CD14-positive monocyte (primary cell): ENCODE measurements at regions not wholly inside any gene's neighbourhood (a gene's known extent, or its start where the extent isn't known, plus 50 kb on each side); places are given as distances from the start of the nearest gene placed in this dataset.
"Not testable (repeated sequence)": the region's sequence is repeated elsewhere in the genome, so short reads cannot be mapped to it uniquely, and the experiment has no call there.

ENCODE experiments used
- DNase-seq, 3 donors: peaks; one replicate each; pipeline ENCODE4 v3.0.0-alpha.2; 2011 to 2022
- H2AFZ ChIP-seq: 2 replicates; pipeline ENCODE4 v1.6.0; 2012; ENCODE audit warnings: mild to moderate bottlenecking, low read depth, low read length, inconsistent platforms; ENCODE audit not compliant: insufficient read depth, poor library complexity, severe bottlenecking
- H3K27ac ChIP-seq, 2 donors: 1 replicate in 1 of 2; 2 replicates in 1 of 2; pipeline ENCODE4 v1.5.1; 2012 to 2013; ENCODE audit warnings: low read length in 2 of 2, control low read depth in 1 of 2, inconsistent platforms in 1 of 2, low read depth in 1 of 2, mild to moderate bottlenecking in 1 of 2
- H3K27me3 ChIP-seq, 2 donors: one replicate each; pipeline versions ENCODE4 v1.6.0 to v1.6.1; 2011 to 2013; ENCODE audit warnings: low read length in 2 of 2; ENCODE audit not compliant: control insufficient read depth in 2 of 2, insufficient read depth in 2 of 2
- H3K36me3 ChIP-seq, 2 donors: replicated peaks in 1 of 2; 1 replicate in 1 of 2; 2 replicates in 1 of 2; pipeline versions ENCODE4 v1.5.1 to v1.6.1; 2012 to 2013; ENCODE audit warnings: low read length in 2 of 2, control low read depth in 1 of 2, inconsistent platforms in 1 of 2, mild to moderate bottlenecking in 1 of 2; ENCODE audit not compliant: insufficient read depth in 2 of 2, control insufficient read depth in 1 of 2
- H3K4me1 ChIP-seq, 2 donors: 1 replicate in 1 of 2; 2 replicates in 1 of 2; pipeline versions ENCODE4 v1.5.1 to v1.6.1; 2012 to 2013; ENCODE audit warnings: low read length in 2 of 2, control low read depth in 1 of 2, inconsistent platforms in 1 of 2, mild to moderate bottlenecking in 1 of 2, moderate library complexity in 1 of 2; ENCODE audit not compliant: insufficient read depth in 2 of 2, control insufficient read depth in 1 of 2
- H3K4me2 ChIP-seq: replicated peaks from 2 replicates; pipeline ENCODE3; 2012; ENCODE audit warnings: low read length, moderate library complexity, mild to moderate bottlenecking; ENCODE audit not compliant: poor library complexity, severe bottlenecking; ENCODE audit errors: extremely low read depth
- H3K4me3 ChIP-seq, 3 experiments: fragments of 200-600 bp in 1 of 3; sonication (generic) in 1 of 3; replicated peaks in 1 of 3; 1 replicate in 2 of 3; 2 replicates in 1 of 3; pipeline ENCODE4 v1.5.1; 2011 to 2013; ENCODE audit warnings: low read length in 3 of 3, mild to moderate bottlenecking in 3 of 3, control low read depth in 2 of 3, low read depth in 2 of 3, inconsistent platforms in 1 of 3, moderate library complexity in 1 of 3
- H3K79me2 ChIP-seq: 2 replicates; pipeline ENCODE4 v1.6.0; 2012; ENCODE audit warnings: mild to moderate bottlenecking, control low read depth, inconsistent platforms, low read length, moderate library complexity; ENCODE audit not compliant: insufficient read depth
- H3K9ac ChIP-seq: 2 replicates; pipeline ENCODE4 v1.6.0; 2017; ENCODE audit warnings: low read length, mild to moderate bottlenecking; ENCODE audit not compliant: insufficient read depth, poor library complexity, severe bottlenecking
- H3K9me3 ChIP-seq, 2 donors: replicated peaks in 1 of 2; 1 replicate in 1 of 2; 2 replicates in 1 of 2; pipeline versions ENCODE4 v1.5.1 to v1.6.1; 2012 to 2013; ENCODE audit warnings: low read length in 2 of 2, control low read depth in 1 of 2; ENCODE audit not compliant: control insufficient read depth in 1 of 2, insufficient read depth in 1 of 2
- H4K20me1 ChIP-seq: 2 replicates; pipeline ENCODE4 v1.6.0; 2012; ENCODE audit warnings: mild to moderate bottlenecking, low read length, control low read depth, moderate library complexity; ENCODE audit not compliant: insufficient read depth
- H3K27ac Mint-ChIP-seq, 7 donors: one replicate each; pipeline ENCODE4 v1.8.0; 2020; ENCODE audit warnings: mild to moderate bottlenecking in 7 of 7, mixed read lengths in 7 of 7, moderate library complexity in 6 of 7, inconsistent platforms in 2 of 7
- H3K27me3 Mint-ChIP-seq, 3 donors: one replicate each; pipeline ENCODE4 v1.8.0; 2021 to 2022; ENCODE audit warnings: low read depth in 3 of 3, mild to moderate bottlenecking in 3 of 3, mixed read lengths in 3 of 3, moderate library complexity in 3 of 3, inconsistent platforms in 1 of 3
- H3K36me3 Mint-ChIP-seq, 2 donors: one replicate each; pipeline ENCODE4 v1.8.0; 2020; ENCODE audit warnings: mixed read lengths in 2 of 2, inconsistent platforms in 1 of 2, mild to moderate bottlenecking in 1 of 2
- H3K4me1 Mint-ChIP-seq: one replicate; pipeline ENCODE4 v1.8.0; 2020; ENCODE audit warnings: mild to moderate bottlenecking, mixed read lengths
- H3K4me3 Mint-ChIP-seq, 2 donors: one replicate each; pipeline ENCODE4 v1.8.0; 2020; ENCODE audit warnings: mild to moderate bottlenecking in 2 of 2, mixed read lengths in 2 of 2, moderate library complexity in 1 of 2
- H3K9me3 Mint-ChIP-seq, 7 donors: one replicate each; pipeline ENCODE4 v1.8.0; 2020 to 2022; ENCODE audit warnings: mixed read lengths in 7 of 7, mild to moderate bottlenecking in 6 of 7, moderate library complexity in 6 of 7, inconsistent platforms in 2 of 7
- WGBS: methylation state at CpG from one replicate; pipeline ENCODE4 v1.1.5; 2013; ENCODE audit warnings: missing lambda C conversion rate; ENCODE audit not compliant: insufficient coverage; 5-methylcytosine and 5-hydroxymethylcytosine counted together
- intact Hi-C, 2 donors: fragments of 100-400 bp; cut with micrococcal nuclease; formaldehyde crosslinking; loops; one replicate each; pipeline versions ENCODE4 v1.15.0 to v1.15.1; 2023
- TF ChIP-seq, protein P1 (sequence below): fragments of 200-600 bp; IDR thresholded peaks from one replicate; pipeline ENCODE4 v1.8.0; 2022; ENCODE audit warnings: antibody characterized with exemption, mild to moderate bottlenecking

DNA sequence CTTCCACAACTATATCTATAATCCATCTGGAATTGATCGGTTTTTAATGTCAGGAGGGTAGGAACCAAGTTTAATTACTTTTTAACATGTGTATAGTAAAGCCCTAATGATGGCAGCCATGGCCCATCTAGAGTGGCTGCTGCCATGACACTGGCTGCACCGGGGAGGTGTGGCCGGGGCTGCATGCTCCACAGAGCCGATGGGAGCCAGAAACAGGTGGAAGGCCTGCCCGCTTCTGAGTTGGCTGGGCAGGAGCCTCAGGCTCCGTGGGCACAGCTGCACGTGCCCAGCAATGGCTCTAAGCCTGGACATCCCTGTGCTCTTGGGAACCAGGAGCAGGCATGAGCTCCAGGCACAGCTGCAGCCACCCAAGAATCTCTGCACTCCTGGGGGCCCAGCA lies 73.0 kb downstream of the GBP6 start:
- Histone ChIP-seq H3K36me3 (no peaks in the 10 kb centered on the region), H3K9ac (no peak overlapping the region), H3K4me2 (no peak overlapping the region), H3K79me2 (no peaks in the 10 kb centered on the region), H3K27me3 (no peaks in the 10 kb centered on the region), H2AFZ (no peak overlapping the region), H4K20me1 (no peaks in the 10 kb centered on the region), H3K4me3 (no peak overlapping the region), H3K4me1 (no peaks in the 10 kb centered on the region), H3K9me3 (peaks cover 35 to 38% of the 10 kb centered on the region in 2 donors), H3K27ac (no peak overlapping the region)
- peaks cover 0 to 3% (median 0%) of the 10 kb centered on the region in 3 donors for H3K27me3 Mint-ChIP-seq
- TF ChIP-seq, protein P1, sequence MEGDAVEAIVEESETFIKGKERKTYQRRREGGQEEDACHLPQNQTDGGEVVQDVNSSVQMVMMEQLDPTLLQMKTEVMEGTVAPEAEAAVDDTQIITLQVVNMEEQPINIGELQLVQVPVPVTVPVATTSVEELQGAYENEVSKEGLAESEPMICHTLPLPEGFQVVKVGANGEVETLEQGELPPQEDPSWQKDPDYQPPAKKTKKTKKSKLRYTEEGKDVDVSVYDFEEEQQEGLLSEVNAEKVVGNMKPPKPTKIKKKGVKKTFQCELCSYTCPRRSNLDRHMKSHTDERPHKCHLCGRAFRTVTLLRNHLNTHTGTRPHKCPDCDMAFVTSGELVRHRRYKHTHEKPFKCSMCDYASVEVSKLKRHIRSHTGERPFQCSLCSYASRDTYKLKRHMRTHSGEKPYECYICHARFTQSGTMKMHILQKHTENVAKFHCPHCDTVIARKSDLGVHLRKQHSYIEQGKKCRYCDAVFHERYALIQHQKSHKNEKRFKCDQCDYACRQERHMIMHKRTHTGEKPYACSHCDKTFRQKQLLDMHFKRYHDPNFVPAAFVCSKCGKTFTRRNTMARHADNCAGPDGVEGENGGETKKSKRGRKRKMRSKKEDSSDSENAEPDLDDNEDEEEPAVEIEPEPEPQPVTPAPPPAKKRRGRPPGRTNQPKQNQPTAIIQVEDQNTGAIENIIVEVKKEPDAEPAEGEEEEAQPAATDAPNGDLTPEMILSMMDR, result no peak
- no peak overlapping the region for H3K4me3 Mint-ChIP-seq
- intact Hi-C loops, result no loop called here
- 97% methylated on average over 6 of the region's 7 CpGs for WGBS
- DNase-seq, result no peak
- H3K36me3 Mint-ChIP-seq, result peaks cover 0 to 2% of the 10 kb centered on the region in 2 donors
- H3K27ac Mint-ChIP-seq, result no peak overlapping the region
- peaks cover 23 to 44% (median 34%) of the 10 kb centered on the region in 7 donors for H3K9me3 Mint-ChIP-seq
- no peaks in the 10 kb centered on the region for H3K4me1 Mint-ChIP-seq

- H3K27ac ChIP-seq, H4K20me1 ChIP-seq, H3K27me3 ChIP-seq, H3K27me3 Mint-ChIP-seq, H3K4me3 Mint-ChIP-seq, H3K36me3 ChIP-seq, DNase-seq, H3K79me2 ChIP-seq, H2AFZ ChIP-seq, H3K9ac ChIP-seq, H3K4me3 ChIP-seq, H3K36me3 Mint-ChIP-seq, H3K4me2 ChIP-seq, H3K27ac Mint-ChIP-seq, intact Hi-C loops, H3K4me1 Mint-ChIP-seq, H3K4me1 ChIP-seq: not testable (repeated sequence)
- H3K9me3 ChIP-seq, result peaks cover 35 to 38% of the 10 kb centered on the region in 2 donors
- WGBS, result 90% methylated on average over 2 of the region's 5 CpGs
- H3K9me3 Mint-ChIP-seq, result peaks cover 28 to 48% (median 39%) of the 10 kb centered on the region in 7 donors
Observed at GRCh38 chr1:89438301-89438700, 74.4 kb downstream of the GBP6 start.
